ENCODE measurements at regions not wholly inside any gene's neighbourhood (a gene's known extent, or its start where the extent isn't known, plus 50 kb on each side); places are given as distances from the start of the nearest gene placed in this dataset.

GRCh38 chr13:103878891-103879605 is 812.8 kb upstream of the SLC10A2 start (continued):
- TF ChIP-seq ZNF462 (CRISPR knock-in tag; IDR thresholded peaks at IDR 0.05): no peak
- TF ChIP-seq, protein P1, sequence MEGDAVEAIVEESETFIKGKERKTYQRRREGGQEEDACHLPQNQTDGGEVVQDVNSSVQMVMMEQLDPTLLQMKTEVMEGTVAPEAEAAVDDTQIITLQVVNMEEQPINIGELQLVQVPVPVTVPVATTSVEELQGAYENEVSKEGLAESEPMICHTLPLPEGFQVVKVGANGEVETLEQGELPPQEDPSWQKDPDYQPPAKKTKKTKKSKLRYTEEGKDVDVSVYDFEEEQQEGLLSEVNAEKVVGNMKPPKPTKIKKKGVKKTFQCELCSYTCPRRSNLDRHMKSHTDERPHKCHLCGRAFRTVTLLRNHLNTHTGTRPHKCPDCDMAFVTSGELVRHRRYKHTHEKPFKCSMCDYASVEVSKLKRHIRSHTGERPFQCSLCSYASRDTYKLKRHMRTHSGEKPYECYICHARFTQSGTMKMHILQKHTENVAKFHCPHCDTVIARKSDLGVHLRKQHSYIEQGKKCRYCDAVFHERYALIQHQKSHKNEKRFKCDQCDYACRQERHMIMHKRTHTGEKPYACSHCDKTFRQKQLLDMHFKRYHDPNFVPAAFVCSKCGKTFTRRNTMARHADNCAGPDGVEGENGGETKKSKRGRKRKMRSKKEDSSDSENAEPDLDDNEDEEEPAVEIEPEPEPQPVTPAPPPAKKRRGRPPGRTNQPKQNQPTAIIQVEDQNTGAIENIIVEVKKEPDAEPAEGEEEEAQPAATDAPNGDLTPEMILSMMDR (conservative IDR thresholded peaks at IDR 0.05; ENCODE audit: low read depth in 2 of 2): no peak

GRCh38 chr13:103876571-103876970 is 810.4 kb upstream of the SLC10A2 start:
- DNase-seq (ENCODE audit: low spot score) (no peak), ATAC-seq (no peak)
- Mint-ChIP-seq H3K27ac (no peak overlapping the region), H3K4me1 (no peaks in the 10 kb centered on the region), H3K27me3 (ENCODE audit: insufficient read depth, low read depth, poor library complexity) (no peaks in the 10 kb centered on the region), H3K9me3 (no peaks in the 10 kb centered on the region), H3K4me3 (no peak overlapping the region), H3K36me3 (ENCODE audit: low read depth) (no peaks in the 10 kb centered on the region)
- H3K36me3 ChIP-seq (ENCODE audit: insufficient read depth): no peaks in the 10 kb centered on the region
- TF ChIP-seq STAT1 (IDR thresholded peaks at IDR 0.05; ENCODE audit: unreplicated experiment): no peak
- TF ChIP-seq, protein P1 (conservative IDR thresholded peaks at IDR 0.05; ENCODE audit: low read depth in 2 of 2): no peak
- TF ChIP-seq EZH2phosphoT487 (IDR thresholded peaks at IDR 0.05; ENCODE audit: unreplicated experiment): no peak
- TF ChIP-seq JUNB (IDR thresholded peaks at IDR 0.05; ENCODE audit: unreplicated experiment): no peak
- no peak for TF ChIP-seq EZH2 (IDR thresholded peaks at IDR 0.05; ENCODE audit: low read depth, unreplicated experiment)
- no peak overlapping the region for H3K4me3 ChIP-seq
- no peaks in the 10 kb centered on the region for H3K27me3 ChIP-seq (ENCODE audit: insufficient read depth)
- H3K9me2 ChIP-seq (ENCODE audit: insufficient read depth): no peaks in the 10 kb centered on the region; the same call in 1 of the 2 replicates
- H3K79me2 ChIP-seq (replicated peaks; ENCODE audit: insufficient read depth): no peaks in the 10 kb centered on the region
- no peaks in the 10 kb centered on the region for H3K4me1 ChIP-seq (ENCODE audit: insufficient read depth)
- no peak overlapping the region for H3K4me2 ChIP-seq
- no peaks in the 10 kb centered on the region for H3F3A ChIP-seq (replicated peaks; ENCODE audit: low read depth)
- H3K27ac ChIP-seq (ENCODE audit: low read depth): no peak overlapping the region
- no peak overlapping the region for H2AFZ ChIP-seq
- H4K20me1 ChIP-seq (replicated peaks; ENCODE audit: insufficient read depth): no peaks in the 10 kb centered on the region

Data from GM23338 (cell line).